HCT116 (cell line): ENCODE measurements at regions not wholly inside any gene's neighbourhood (a gene's known extent, or its start where the extent isn't known, plus 50 kb on each side); places are given as distances from the start of the nearest gene placed in this dataset.

Experiments used
- ATF3 ChIP-seq: IDR thresholded peaks from 2 replicates; pipeline ENCODE4 v1.6.1; 2012
- CEBPB ChIP-seq: IDR thresholded peaks from 2 replicates; pipeline ENCODE4 v1.6.1; 2012; ENCODE audit warnings: low read depth
- CTCF ChIP-seq, 3 experiments: fragments of 200-600 bp in 1 of 3; sonication (generic) in 1 of 3; IDR thresholded peaks in 2 of 3; conservative IDR thresholded peaks in 1 of 3; 2 replicates each; pipeline ENCODE4 v1.5.1; 2012 to 2017; ENCODE audit warnings: low read depth in 2 of 3, low read length in 2 of 3, antibody characterized with exemption in 1 of 3, borderline replicate concordance in 1 of 3, control low read depth in 1 of 3, mild to moderate bottlenecking in 1 of 3, mixed read lengths in 1 of 3, mixed run types in 1 of 3, moderate library complexity in 1 of 3; ENCODE audit not compliant: insufficient read depth in 1 of 3
- EZH2 ChIP-seq: fragments of 200-600 bp; sonication (generic); IDR thresholded peaks from 2 replicates; pipeline ENCODE4 v1.6.1; 2017; ENCODE audit warnings: antibody characterized with exemption, mixed run types
- EZH2phosphoT487 ChIP-seq: fragments of 200-600 bp; IDR thresholded peaks from 2 replicates; pipeline ENCODE4 v1.6.1; 2018; ENCODE audit warnings: antibody characterized with exemption, borderline replicate concordance
- MAX ChIP-seq: IDR thresholded peaks from 2 replicates; pipeline ENCODE4 v1.6.1; 2012
- POLR2A ChIP-seq: IDR thresholded peaks from 2 replicates; pipeline ENCODE4 v1.7.0; 2011; ENCODE audit warnings: borderline replicate concordance; ENCODE audit not compliant: insufficient read depth, insufficient read length; ENCODE audit errors: extremely low read depth
- POLR2AphosphoS5 ChIP-seq: IDR thresholded peaks from 2 replicates; pipeline ENCODE4 v1.6.1; 2011; ENCODE audit warnings: mild to moderate bottlenecking, low read depth, low read length, moderate library complexity
- RAD21 ChIP-seq: IDR thresholded peaks from 2 replicates; pipeline ENCODE4 v1.6.1; 2012; ENCODE audit warnings: low read depth, mild to moderate bottlenecking
- REST ChIP-seq: IDR thresholded peaks from 2 replicates; pipeline ENCODE4 v1.6.1; 2012; ENCODE audit warnings: low read depth
- SIN3A ChIP-seq: IDR thresholded peaks from 2 replicates; pipeline ENCODE4 v1.6.1; 2012; ENCODE audit warnings: low read depth
- SP1 ChIP-seq: IDR thresholded peaks from 2 replicates; pipeline ENCODE4 v1.6.1; 2012; ENCODE audit warnings: low read depth
- SRF ChIP-seq: IDR thresholded peaks from 2 replicates; pipeline ENCODE4 v1.6.1; 2012; ENCODE audit warnings: low read depth
- YY1 ChIP-seq: IDR thresholded peaks from 2 replicates; pipeline ENCODE4 v1.6.1; 2011; ENCODE audit warnings: low read length, low read depth, moderate library complexity, mild to moderate bottlenecking; ENCODE audit not compliant: insufficient replicate concordance; ENCODE audit errors: extremely low read depth

- TF ChIP-seq SRF (no peak), POLR2A (no peak), CTCF (IDR thresholded peaks at IDR 0.05 in 2 of 3, conservative IDR thresholded peaks at IDR 0.05 in 1 of 3; ENCODE audit: borderline replicate concordance in 1 of 3, insufficient read depth in 1 of 3, low read depth in 2 of 3, low read length in 2 of 3) (no peak), REST (no peak), POLR2AphosphoS5 (no peak), ATF3 (no peak), CEBPB (no peak), SP1 (no peak), EZH2 (no peak), SIN3A (no peak), RAD21 (no peak), MAX (no peak), YY1 (no peak), EZH2phosphoT487 (no peak)
Observed at GRCh38 chrX:9151772-9152307, 117.9 kb upstream of the FAM9B start.
